ENCODE measurements at regions not wholly inside any gene's neighbourhood (a gene's known extent, or its start where the extent isn't known, plus 50 kb on each side); places are given as distances from the start of the nearest gene placed in this dataset.

- TF ChIP-seq CTCF (IDR thresholded peaks at IDR 0.05; ENCODE audit: control insufficient read depth, extremely low read depth, insufficient read depth), result no peak
- no peak overlapping the region for H3K4me3 ChIP-seq (ENCODE audit: low read depth, low read length)
- DNase-seq (ENCODE audit: low read depth), result no peak
Measured at GRCh38 chr20:24755411-24755922, 193.6 kb upstream of the CST7 start.

- TF ChIP-seq CTCF (IDR thresholded peaks at IDR 0.05; ENCODE audit: control insufficient read depth, extremely low read depth, insufficient read depth), result no peak
Measured at GRCh38 chr20:24756292-24757025, 192.6 kb upstream of the CST7 start.

GRCh38 chr20:24761220-24762065 lies 187.6 kb upstream of the CST7 start:
- H3K4me3 ChIP-seq (ENCODE audit: low read depth, low read length), result no peak overlapping the region
- no peak for TF ChIP-seq CTCF (IDR thresholded peaks at IDR 0.05; ENCODE audit: control insufficient read depth, extremely low read depth, insufficient read depth)
- no peak for DNase-seq (ENCODE audit: low read depth)

More at GRCh38 chr20:24756292-24757025, 192.6 kb upstream of the CST7 start:
- DNase-seq (ENCODE audit: low read depth), result no peak
- no peak overlapping the region for H3K4me3 ChIP-seq (ENCODE audit: low read depth, low read length)

DNA sequence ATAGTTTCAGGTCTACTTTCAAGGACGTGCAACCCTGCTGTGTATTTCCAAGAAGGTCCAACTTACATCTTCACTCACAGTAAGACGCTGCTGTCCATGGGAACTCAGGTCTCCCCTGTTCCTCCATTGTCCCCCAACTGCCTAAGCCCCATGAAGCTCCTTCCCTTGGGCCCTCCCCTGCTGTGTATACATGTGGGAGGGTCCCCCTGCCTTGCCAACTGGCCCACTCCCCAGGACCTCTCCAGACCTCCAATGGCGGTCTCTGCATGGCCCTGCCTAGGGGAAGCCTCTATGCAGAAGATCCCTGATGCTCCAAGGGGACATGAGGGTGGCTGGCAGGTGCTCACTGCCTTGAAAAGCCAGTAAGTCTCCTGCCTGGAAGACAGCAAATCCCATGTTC lies 186.7 kb upstream of the CST7 start:
- TF ChIP-seq CTCF (IDR thresholded peaks at IDR 0.05; ENCODE audit: control insufficient read depth, extremely low read depth, insufficient read depth), result no peak
- no peak overlapping the region for H3K4me3 ChIP-seq (ENCODE audit: low read depth, low read length)
- no peak for DNase-seq (ENCODE audit: low read depth)

DNA sequence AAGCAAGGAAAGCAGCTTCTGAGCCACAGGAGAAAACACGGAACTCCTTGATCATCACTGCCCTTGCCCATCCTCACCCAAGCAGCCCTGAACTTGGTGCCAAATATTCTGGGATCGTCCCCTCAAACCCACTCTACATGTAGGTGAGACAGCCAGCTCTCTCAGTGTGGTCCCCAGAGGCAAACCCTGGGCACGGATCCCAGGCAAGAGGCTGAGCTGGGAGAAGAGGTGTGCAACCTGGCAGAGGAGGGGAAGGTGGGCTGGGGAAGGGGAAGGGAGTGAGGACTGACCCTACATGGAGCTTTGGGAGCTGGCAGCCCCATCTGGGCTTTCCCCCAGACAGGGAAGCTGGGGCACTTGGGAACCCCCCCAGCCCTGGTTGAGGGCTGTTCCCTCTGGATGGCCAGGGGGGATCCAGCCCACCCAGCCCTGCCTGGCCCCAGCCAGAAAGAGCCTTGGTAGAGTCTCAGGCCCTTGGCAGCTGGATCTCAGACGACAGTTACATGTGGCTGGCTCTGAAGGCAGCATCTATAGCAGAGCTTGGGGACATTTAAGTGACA lies 186.2 kb upstream of the CST7 start:
- no peak for TF ChIP-seq CTCF (IDR thresholded peaks at IDR 0.05; ENCODE audit: control insufficient read depth, extremely low read depth, insufficient read depth)
- no peak overlapping the region for H3K4me3 ChIP-seq (ENCODE audit: low read depth, low read length)
- no peak for DNase-seq (ENCODE audit: low read depth)

DNA sequence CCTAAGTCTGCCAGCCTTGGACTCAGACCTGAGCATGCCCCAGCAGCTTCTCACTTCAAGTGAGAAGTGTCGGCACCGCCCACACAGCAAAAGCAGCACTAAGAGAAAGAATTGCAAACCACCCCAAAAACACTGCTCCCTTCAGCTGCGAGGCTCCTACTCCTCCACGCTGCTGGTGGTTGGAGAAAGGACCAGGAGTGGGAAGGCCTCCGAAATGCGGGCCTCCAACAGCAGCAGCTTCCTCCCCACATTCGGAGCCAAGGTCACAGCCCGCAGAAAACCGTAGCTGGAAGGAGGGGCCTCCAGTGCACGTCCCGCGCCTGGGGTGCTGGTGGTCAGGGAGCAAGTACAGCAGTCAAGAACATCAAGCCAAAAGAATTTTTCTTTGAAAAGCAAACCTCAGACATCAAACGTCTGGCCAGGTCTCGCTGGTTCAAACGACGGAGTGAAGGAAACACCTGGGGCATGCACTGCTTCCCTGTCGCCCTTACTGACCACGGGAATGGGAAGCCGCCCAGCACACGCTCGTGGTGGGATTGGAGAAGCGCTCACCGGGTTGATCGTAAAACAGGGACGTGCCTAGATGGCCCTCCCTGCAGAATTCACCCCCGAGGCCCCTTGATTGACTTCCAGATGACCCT lies 185.6 kb upstream of the CST7 start:
- H3K4me3 ChIP-seq (ENCODE audit: low read depth, low read length), result no peak overlapping the region
- no peak for DNase-seq (ENCODE audit: low read depth)
- no peak for TF ChIP-seq CTCF (IDR thresholded peaks at IDR 0.05; ENCODE audit: control insufficient read depth, extremely low read depth, insufficient read depth)
